Peyer's patch (tissue), 4 donors: ENCODE measurements at regions not wholly inside any gene's neighbourhood (a gene's known extent, or its start where the extent isn't known, plus 50 kb on each side); places are given as distances from the start of the nearest gene placed in this dataset.

Experiments used
- POLR2A ChIP-seq, 2 donors: fragments of 450-650 bp; IDR thresholded peaks; one replicate each; pipeline ENCODE4 v1.5.1; 2017; ENCODE audit warnings: antibody characterized with exemption in 2 of 2, mild to moderate bottlenecking in 2 of 2, moderate library complexity in 2 of 2
- TF ChIP-seq, protein P1 (sequence below), 6 experiments: fragments of 450-650 bp in 4 of 6; fragments of 200-600 bp in 2 of 6; sonication (generic) in 1 of 6; IDR thresholded peaks; one replicate each; pipeline ENCODE4 v1.5.1; 2017 to 2019; ENCODE audit warnings: antibody characterized with exemption in 6 of 6, mild to moderate bottlenecking in 3 of 6, moderate library complexity in 1 of 6

DNA sequence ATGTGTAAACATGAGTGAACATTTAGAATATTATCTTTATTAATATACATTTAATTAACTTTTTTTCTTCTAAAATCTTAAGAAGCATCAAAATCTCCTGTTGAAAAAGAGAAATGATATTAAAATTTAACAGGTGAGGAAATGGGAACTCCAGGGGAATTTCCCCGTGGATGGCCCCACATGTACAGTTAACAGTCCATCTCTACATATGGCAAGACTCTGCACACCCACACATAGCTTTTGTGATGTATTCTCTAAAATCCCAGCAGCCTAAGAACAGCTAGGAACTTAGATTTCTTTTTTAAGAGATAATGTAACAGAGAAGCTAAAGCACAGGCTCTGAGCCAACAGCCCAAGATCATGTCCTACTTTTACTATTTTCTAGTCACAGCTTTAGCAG is 556.3 kb upstream of the RGMB start:
- TF ChIP-seq, protein P1, sequence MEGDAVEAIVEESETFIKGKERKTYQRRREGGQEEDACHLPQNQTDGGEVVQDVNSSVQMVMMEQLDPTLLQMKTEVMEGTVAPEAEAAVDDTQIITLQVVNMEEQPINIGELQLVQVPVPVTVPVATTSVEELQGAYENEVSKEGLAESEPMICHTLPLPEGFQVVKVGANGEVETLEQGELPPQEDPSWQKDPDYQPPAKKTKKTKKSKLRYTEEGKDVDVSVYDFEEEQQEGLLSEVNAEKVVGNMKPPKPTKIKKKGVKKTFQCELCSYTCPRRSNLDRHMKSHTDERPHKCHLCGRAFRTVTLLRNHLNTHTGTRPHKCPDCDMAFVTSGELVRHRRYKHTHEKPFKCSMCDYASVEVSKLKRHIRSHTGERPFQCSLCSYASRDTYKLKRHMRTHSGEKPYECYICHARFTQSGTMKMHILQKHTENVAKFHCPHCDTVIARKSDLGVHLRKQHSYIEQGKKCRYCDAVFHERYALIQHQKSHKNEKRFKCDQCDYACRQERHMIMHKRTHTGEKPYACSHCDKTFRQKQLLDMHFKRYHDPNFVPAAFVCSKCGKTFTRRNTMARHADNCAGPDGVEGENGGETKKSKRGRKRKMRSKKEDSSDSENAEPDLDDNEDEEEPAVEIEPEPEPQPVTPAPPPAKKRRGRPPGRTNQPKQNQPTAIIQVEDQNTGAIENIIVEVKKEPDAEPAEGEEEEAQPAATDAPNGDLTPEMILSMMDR (IDR thresholded peaks at IDR 0.05): no peak
- TF ChIP-seq POLR2A (IDR thresholded peaks at IDR 0.05): no peak
